Adipose tissue (tissue), 3 donors: ENCODE measurements at regions not wholly inside any gene's neighbourhood (a gene's known extent, or its start where the extent isn't known, plus 50 kb on each side); places are given as distances from the start of the nearest gene placed in this dataset.

Source experiments
- H3K27ac ChIP-seq: one replicate; pipeline ENCODE4 v1.5.1; 2013; ENCODE audit warnings: low read depth, low read length
- WGBS, 3 donors: extraction: QIAGEN DNeasy Blood & Tissue Kit; methylation state at CpG; one replicate each; pipeline ENCODE4 v1.1.7; 2013; 5-methylcytosine and 5-hydroxymethylcytosine counted together
- donor health status: healthy with polysubstance abuse.
- donor health status: Bipolar disorder and iron deficiency.
- donor health status: healthy.

DNA sequence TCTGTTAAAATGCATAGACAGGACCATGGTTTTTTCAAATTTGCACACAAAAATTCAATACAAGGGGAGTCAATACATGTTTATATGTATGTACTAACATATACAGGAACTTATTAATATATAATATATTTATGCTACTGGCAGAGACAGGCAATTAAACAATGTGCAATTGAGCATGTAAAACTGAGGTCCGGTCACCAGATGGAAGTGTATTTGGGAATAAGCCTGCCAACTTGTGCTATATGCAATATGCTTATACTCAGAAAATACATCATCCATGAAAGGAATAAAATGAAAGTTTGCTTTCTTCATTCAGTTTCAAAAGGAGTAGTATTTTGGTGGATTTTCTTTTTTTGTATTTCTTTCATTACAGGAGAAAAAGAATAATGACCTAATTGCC is 640.2 kb upstream of the CXADR start:
- WGBS, 3 donors = 83 to 94% (median 93%) methylated on average over 1 of the region's 1 CpG
- H3K27ac ChIP-seq = no peak overlapping the region

DNA sequence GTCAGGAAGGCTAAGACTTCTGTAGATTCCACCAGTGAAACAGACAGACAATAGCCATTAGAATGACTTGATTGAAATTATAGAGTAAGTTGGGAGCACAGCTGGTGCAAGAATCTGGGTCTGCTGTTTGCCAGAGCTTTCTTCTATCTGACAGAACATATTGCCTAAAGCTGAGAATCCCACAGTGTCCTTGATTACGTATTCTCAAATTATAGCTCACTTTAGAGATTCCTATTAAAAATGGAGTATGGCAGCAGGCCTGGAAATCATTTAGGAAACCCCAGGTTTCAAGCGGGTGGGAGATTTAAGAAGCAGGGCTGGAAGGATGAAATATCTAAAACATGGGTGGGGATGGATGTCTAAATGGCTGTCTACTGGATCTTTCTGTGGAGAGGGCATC is 639.7 kb upstream of the CXADR start:
- H3K27ac ChIP-seq = no peak overlapping the region
- WGBS, 3 donors = 83 to 95% (median 89%) methylated on average over 2 of the region's 2 CpGs

DNA sequence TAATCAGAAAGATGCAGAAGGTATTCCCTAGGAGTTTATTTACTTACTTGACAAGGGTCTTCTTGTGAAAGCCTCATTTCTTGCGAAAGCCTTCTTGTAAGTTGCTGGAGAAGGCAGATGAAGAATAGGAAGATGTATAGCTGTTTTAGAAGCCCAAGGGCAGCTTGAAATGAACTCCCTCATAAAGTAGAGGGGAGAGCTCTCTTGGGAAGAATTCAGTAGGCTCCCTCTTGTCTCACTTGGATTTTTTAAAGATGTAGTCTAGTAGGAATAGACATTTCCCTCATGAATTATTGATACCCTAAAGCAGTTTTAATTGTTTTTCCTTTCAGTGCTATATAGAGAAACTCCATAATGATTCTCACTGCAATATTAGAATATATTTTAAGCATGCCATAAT is 639.2 kb upstream of the CXADR start:
- no peak overlapping the region for H3K27ac ChIP-seq
- WGBS, 3 donors = 77 to 94% (median 89%) methylated on average over 1 of the region's 1 CpG

DNA sequence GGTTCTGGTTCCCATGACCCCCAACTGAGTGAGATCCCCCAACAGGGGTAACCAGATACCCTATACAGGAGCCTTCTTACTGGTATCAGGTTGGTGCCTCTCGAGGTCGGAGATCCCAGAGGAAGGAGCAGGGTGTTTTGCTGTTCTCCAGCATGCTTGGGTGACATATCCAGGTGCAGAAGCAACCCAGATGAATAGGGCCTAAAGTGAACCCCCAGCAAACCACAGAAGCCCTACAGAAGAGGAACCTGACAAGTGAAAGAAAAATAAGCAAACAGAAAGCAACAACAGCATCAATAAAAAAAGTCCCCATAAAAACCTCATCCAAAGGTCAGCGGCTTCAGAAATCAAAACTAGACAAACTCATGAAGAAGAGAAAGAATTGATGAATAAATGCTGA is 633.4 kb upstream of the CXADR start:
- 79 to 94% (median 90%) methylated on average over 3 of the region's 3 CpGs for WGBS, 3 donors
- no peak overlapping the region for H3K27ac ChIP-seq

DNA sequence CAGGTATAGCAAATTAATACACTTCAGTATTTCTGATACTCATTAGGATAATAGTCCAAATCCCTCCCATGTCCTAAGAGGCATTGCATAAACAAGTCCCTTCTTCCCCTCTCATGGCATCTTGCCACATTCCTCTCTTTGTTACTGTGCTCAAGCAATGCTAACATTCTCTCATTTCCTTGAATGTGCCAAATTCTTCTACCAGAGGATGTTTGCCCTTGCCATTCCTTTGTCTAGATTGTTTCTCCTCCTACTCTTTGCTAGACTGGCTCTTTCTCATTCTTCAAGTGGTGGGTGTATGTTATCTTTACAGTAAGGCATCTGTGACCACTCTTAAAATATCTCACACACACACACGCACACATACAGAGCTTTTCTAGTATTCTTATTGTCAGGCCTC is 621.0 kb upstream of the CXADR start:
- WGBS, 3 donors = 78 to 91% (median 84%) methylated on average over 1 of the region's 1 CpG
- H3K27ac ChIP-seq = no peak overlapping the region

DNA sequence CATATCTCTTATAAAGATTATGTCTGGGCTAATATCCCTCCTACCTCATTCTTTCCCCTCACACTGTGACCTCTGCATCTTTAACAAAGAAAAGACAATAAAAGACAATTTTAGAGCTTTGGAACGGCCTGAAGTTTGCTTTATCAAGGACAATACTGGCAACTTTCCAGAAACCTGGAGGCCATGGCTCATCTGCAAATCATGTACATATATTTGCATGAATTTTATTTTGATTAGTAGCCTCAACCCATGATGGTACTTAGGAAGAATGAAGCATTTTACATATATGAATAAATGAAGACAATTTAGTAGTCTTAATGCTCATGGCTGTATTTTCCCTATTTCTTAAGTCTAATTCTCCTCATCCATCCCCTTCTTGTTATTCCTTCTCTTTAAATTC is 612.2 kb upstream of the CXADR start:
- WGBS, 3 donors = 29 to 54% (median 51%) methylated on average over 1 of the region's 1 CpG
- H3K27ac ChIP-seq = no peak overlapping the region

DNA sequence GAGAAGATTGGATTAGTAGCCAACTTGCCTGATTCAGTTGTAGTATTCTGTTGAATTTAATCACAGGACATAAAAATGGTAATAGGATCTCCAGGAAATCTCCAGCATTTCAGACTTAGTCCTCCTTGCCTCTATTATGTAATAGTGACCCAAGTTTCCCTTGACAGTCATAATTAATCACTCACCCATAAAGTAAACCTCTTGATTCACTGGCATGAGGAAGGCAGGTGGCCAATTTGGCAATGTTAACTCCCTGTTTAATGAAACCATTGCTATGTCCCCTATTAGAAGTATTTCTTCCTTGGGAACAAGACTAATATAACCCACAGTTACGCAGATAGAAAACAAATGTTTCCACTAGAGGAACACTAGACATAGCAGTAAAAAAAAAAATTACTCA is 604.8 kb upstream of the CXADR start:
- no peak overlapping the region for H3K27ac ChIP-seq
- WGBS, 3 donors = 67 to 82% (median 80%) methylated on average over 1 of the region's 1 CpG

DNA sequence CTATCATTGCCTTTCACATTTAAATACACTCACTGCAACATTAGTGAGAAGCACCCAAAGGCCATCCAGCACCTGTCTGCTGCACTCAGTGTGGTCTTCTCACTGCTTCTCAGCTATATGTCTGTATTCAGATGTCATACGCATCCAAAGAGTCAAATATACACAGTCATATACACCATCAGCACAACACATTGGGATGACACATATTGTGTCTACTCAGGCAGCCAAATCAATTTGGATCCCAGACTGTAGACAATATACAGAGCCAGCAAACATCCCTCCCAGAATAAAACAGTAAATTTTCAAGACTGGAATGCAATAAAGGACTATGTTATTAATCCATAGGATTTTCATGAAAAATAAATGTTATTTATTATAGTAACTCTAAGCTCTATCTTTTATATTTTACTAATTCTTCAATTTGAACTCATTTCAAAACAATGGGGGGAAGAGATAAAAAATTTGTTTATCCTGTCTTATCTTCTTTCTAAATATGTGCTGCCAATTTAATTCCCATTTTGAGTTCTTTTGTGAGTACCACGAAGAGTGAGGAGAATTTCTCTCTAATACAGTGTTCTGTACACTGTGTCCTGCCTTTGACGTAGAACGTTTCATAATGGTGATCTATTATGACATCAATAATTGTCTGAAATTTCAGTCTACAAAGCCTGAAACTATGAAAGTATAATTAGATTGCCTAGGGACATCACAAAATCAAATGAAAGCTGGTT is 602.2 kb upstream of the CXADR start:
- WGBS, 3 donors = 51 to 65% (median 52%) methylated on average over 4 of the region's 4 CpGs
- H3K27ac ChIP-seq = no peak overlapping the region

DNA sequence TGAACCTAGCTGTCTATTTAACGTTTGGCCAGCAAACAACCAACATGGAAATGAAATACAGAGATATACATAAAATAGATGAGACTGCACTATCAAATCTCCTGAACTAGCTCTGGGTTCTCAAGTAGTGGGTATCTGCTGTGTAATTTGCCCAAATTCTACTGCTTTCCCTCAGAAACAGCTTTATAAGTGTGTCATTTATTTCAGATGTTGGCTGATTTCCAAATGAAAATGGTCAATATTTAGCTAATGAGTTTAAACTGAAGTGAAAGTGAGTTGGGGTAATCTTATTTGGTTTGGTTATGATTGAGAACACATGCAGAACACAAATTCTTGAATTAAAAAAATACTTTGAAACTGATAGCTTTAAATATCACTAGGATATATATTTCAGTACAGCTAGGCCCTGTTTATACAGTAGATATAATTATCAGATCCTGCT is 601.7 kb upstream of the CXADR start:
- WGBS, 3 donors = 54 to 85% (median 79%) methylated on average over 1 of the region's 1 CpG
- no peak overlapping the region for H3K27ac ChIP-seq

DNA sequence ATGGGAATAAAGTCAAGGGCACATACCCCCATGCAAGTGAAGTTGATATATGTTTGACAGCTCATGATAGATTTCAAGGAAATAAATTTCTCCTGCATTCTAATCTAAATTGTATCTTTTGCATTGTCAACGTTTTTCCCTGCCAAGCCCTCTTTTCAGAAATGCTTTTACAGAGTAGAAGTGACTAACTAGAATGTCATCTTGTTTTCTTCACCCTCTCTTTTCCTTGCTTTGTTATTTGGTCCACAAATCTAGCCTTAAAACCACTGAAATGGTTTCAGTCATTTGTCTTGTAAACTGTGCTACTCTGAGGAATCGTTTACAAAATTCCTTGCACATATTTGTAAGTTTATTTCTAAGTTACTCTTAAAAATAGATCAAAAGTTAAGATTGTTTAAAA is 600.8 kb upstream of the CXADR start:
- 28 to 37% (median 29%) methylated on average over 2 of the region's 2 CpGs for WGBS, 3 donors
- H3K27ac ChIP-seq = no peak overlapping the region

DNA sequence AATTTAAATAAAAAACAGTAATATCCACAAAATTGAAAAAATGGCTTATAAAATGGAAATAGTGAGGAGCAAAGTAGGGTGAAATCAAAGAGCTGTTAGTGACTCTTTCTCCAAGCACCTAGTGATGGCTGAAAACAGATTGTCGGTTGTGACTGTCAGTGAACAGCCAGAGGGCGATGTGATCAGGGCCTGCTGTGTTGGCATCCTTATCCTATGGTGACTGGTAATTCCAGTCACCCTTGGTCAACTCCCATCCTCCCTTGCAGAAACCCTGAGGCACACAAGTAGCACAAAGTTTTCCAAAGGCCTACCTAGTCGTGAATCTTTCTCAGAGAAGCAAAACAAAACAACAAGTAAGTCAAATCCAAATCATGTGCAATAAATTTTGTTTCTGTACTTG is 599.8 kb upstream of the CXADR start:
- WGBS, 3 donors = 53 to 72% (median 69%) methylated on average over 3 of the region's 3 CpGs
- H3K27ac ChIP-seq = no peak overlapping the region

DNA sequence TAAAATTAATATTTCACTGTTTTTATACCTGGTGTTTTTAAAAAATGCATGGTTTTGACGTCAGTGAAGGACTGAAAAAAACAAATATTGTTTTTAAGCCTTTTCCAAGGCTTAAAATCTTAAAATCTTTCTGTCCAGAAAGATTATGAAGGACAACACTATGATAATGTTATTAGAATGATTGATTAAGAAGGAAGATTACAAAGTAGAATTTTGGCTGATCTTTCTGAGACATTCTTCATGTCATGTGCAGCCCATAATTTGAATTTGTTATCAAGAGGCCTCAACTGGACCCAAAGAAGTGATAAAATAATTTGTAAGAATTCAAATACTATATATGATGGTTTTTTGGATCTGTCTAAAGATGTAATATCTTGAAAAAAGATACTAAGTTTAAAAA is 584.4 kb upstream of the CXADR start:
- WGBS, 3 donors = 0% methylated on average over 1 of the region's 1 CpG
- no peak overlapping the region for H3K27ac ChIP-seq

DNA sequence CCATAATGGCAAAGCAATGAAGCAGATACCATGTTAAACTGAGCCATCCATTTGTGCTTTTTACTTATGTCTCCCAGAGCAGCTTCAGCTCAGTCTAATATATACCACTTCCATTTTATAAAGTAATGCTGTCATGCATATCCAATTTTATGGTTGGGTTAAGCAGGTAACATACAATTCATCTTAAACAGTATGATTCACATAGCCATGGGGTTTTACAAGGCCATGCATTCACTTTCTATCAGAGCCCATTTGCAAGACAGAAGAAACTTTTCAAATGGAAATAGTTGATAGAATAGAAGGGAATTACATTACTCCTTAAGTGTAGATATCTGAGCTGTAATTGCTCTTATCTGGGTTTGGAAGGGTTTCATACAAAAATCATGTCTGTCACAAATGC is 580.5 kb upstream of the CXADR start:
- no peak overlapping the region for H3K27ac ChIP-seq

DNA sequence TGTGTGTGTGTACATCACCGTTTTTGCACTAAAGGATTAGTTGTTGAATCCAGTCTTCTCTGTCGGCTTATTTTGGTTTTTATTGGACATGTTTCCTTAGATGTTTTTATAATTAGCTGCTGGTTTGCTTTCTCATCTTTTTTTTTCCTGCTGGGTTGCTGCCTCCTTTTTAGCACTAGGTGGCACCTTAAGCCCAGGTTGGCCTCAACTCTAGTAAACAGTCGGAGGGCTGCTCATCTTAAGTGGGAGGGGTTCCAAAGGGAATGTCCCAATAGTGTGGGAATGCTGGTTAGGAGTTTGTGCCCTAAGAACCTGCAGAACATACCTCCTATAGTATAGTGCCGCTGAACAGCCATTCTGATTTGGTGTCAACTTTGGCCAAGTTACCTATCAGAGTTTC is 570.1 kb upstream of the CXADR start:
- no peak overlapping the region for H3K27ac ChIP-seq
- WGBS, 3 donors = 48 to 67% (median 61%) methylated on average over 4 of the region's 4 CpGs

DNA sequence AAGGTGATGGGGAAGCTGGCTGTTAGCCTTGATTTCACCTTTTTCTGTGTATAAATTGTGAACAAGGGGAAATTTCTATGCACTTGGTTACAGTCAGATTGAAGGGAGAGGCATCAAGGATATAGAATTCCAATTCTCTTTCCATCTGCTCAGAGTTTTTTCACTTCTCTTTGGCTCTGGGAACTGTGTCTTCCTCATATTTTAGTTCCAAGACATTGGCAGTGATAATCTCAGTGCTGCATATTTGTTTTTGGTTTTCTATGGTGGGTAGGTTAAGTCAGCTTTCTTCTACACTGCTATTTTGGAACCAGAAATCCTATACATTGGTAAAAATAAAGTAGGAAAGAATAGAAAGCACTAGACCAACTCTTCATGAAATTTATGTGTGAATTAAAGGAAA is 569.6 kb upstream of the CXADR start:
- no peak overlapping the region for H3K27ac ChIP-seq

DNA sequence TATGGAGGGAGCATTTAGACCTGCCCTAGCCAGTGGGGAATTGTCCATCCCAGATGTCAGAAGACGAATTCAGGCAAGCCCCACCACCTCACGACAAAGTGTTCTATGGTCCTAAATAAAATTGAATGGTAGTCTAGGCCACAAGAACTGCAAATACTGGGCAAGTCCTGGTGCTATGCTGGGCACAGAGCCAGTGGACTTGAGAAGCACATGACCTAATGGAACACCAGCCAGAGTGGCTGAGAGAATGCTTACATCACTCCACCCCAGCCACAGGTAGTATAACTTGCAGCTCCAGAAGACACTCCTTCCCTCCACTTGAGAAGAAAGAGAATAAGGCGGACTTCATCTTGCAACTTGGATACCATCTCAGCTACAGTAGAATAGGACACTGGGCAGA is 567.3 kb upstream of the CXADR start:
- no peak overlapping the region for H3K27ac ChIP-seq
- 77 to 90% (median 88%) methylated on average over 3 of the region's 3 CpGs for WGBS, 3 donors

DNA sequence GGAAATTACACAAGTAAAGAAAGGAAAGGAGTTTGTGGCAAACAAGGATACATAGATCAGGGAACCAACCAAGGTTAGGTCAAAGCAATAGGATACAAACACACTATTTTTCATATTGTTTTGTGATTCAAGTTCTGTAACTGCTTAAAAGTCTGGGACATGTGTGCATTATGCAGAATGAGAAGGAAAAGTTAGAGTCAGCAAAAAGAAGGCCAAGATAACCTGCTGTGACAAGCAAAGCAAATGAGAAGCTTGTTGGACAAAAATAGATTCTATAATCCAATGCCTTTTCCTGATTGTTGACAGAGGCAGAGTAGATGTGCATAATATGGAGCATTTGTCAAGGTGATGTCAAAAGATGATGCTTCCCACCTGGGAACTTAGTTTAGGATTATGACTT is 556.0 kb upstream of the CXADR start:
- no peak overlapping the region for H3K27ac ChIP-seq

DNA sequence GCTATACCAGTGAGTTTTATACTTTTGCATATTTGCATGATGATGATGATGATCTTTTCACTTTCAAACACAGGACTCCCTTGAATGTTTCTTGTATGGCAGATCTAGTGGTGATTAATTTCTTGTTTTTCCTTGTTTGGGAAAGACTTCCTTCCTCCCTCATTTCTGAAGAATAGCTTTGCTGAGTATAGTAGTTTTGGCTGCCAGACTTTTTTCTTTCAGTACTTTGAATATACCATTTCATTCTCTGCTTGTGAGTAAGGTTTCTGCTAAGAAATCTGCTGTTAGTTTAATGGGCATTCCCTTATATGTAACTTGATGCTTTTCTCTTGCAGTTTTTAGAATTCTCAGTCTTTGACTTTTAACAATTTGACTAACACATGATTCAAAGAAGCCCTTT is 547.4 kb upstream of the CXADR start:
- no peak overlapping the region for H3K27ac ChIP-seq

DNA sequence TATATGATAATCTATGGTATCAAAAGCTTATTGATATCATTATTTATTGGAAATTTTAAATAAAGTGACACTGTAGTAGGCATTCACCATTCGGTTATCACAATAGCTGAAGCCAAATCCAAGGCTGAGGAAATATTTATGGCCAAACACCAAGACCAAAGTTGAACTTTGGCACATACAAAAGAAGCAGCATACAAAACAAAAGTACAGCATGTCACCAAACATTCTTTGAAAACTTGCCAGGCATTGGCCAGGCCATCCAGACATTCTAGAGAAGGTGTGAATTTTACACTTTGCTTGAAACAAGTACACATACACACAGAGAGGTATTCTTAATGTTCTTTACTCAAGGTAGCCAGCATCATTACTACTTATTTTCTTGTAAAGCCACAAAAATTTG is 544.4 kb upstream of the CXADR start:
- H3K27ac ChIP-seq = no peak overlapping the region
- 53 to 71% (median 66%) methylated on average over 1 of the region's 1 CpG for WGBS, 3 donors

DNA sequence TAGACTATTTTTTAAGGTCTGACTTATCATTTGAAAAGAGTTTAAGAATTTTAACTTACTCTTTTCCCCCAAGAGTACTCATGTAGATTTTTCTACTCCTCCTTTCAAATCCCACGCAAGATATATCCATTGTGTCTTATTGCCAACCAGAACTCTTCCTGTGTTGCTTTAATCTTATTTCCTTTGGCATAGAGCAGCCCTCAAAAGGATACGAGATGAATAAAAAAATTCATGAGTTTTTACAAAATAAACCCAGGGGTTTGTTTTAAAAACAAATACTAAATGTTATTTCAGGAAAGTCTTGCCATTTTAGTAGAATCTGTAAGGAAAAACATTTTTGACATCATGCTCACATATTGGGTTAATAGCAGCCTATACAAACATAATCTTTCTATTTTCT is 543.2 kb upstream of the CXADR start:
- H3K27ac ChIP-seq = no peak overlapping the region
- WGBS, 3 donors = 21 to 59% (median 29%) methylated on average over 2 of the region's 2 CpGs

DNA sequence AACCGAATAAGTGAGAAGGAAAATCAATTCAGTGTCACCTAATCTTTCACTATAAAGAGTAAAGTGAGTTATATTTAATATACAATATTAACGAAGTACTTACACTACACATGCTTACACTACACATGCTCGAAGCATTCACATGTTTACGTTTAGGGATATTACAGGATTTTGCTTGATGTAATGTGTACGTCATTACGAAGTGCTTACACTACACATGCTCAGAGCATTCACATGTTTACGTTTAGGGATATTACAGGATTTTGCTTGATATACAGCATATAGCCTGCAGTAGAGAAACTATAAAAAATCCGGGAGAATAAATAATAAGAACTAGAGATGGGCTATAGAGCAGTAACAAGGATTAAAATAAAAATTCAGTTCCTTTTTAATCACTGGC is 538.8 kb upstream of the CXADR start:
- H3K27ac ChIP-seq = no peak overlapping the region
- 80 to 90% (median 87%) methylated on average over 8 of the region's 8 CpGs for WGBS, 3 donors
